KMS-11 (cell line): ENCODE measurements at regions not wholly inside any gene's neighbourhood (a gene's known extent, or its start where the extent isn't known, plus 50 kb on each side); places are given as distances from the start of the nearest gene placed in this dataset.

Experiments used
- H2AFZ ChIP-seq: fragments of 200-600 bp; sonication (generic); 2 replicates; pipeline ENCODE4 v1.6.1; 2016; ENCODE audit warnings: antibody characterized with exemption, mixed run types, low read depth
- H3K27ac ChIP-seq: fragments of 200-600 bp; sonication (generic); 2 replicates; pipeline ENCODE4 v1.6.1; 2016; ENCODE audit warnings: mild to moderate bottlenecking, mixed run types
- H3K27me3 ChIP-seq: fragments of 200-600 bp; sonication (generic); 2 replicates; pipeline ENCODE4 v1.6.1; 2017; ENCODE audit warnings: mild to moderate bottlenecking, low read depth, mixed run types, moderate library complexity; ENCODE audit not compliant: insufficient read depth
- H3K36me3 ChIP-seq: fragments of 200-600 bp; sonication (generic); 2 replicates; pipeline ENCODE4 v1.6.1; 2017; ENCODE audit warnings: mild to moderate bottlenecking, mixed run types; ENCODE audit not compliant: insufficient read depth
- H3K4me1 ChIP-seq: fragments of 200-600 bp; sonication (generic); 2 replicates; pipeline ENCODE4 v1.6.1; 2016; ENCODE audit warnings: mild to moderate bottlenecking, low read depth, mixed run types; ENCODE audit not compliant: poor library complexity, severe bottlenecking
- H3K4me2 ChIP-seq: fragments of 200-600 bp; sonication (generic); 2 replicates; pipeline ENCODE4 v1.7.0; 2016; ENCODE audit warnings: mild to moderate bottlenecking, mixed run types
- H3K4me3 ChIP-seq: fragments of 200-600 bp; sonication (generic); IDR thresholded peaks from 2 replicates; pipeline ENCODE4 v1.6.1; 2017; ENCODE audit warnings: low read depth, low read length, mixed read lengths; ENCODE audit not compliant: insufficient read depth
- H3K79me2 ChIP-seq: fragments of 200-600 bp; sonication (generic); 2 replicates; pipeline ENCODE4 v1.6.1; 2016; ENCODE audit warnings: low read depth, mixed run types; ENCODE audit not compliant: insufficient read depth
- H3K9ac ChIP-seq: fragments of 200-600 bp; sonication (generic); 2 replicates; pipeline ENCODE4 v1.6.1; 2016; ENCODE audit warnings: mild to moderate bottlenecking, mixed run types
- H4K20me1 ChIP-seq: fragments of 200-600 bp; sonication (generic); 2 replicates; pipeline ENCODE4 v1.6.1; 2016; ENCODE audit warnings: mild to moderate bottlenecking, mixed run types; ENCODE audit not compliant: insufficient read depth
- CTCF ChIP-seq: fragments of 200-600 bp; sonication (generic); conservative IDR thresholded peaks from 2 replicates; pipeline ENCODE4 v1.6.1; 2017; ENCODE audit warnings: low read depth, mild to moderate bottlenecking, antibody characterized with exemption, low read length, moderate library complexity, mixed read lengths

- no peak overlapping the region for H3K4me2 ChIP-seq
- H3K79me2 ChIP-seq, result no peaks in the 10 kb centered on the region
- H3K9ac ChIP-seq, result no peak overlapping the region
- no peaks in the 10 kb centered on the region for H4K20me1 ChIP-seq
- no peaks in the 10 kb centered on the region for H3K4me1 ChIP-seq
- H3K4me3 ChIP-seq, result no peak overlapping the region
- H2AFZ ChIP-seq, result no peak overlapping the region
- TF ChIP-seq CTCF, result no peak
- H3K36me3 ChIP-seq, result no peaks in the 10 kb centered on the region
- no peak overlapping the region for H3K27ac ChIP-seq
- no peaks in the 10 kb centered on the region for H3K27me3 ChIP-seq
Observed at GRCh38 chr13:110777251-110777820, 63.8 kb downstream of the ING1 start.

GRCh38 chr13:110779022-110779421 is 65.5 kb downstream of the ING1 start:
- no peak overlapping the region for H3K27ac ChIP-seq

GRCh38 chr13:110780422-110780821 is 66.9 kb downstream of the ING1 start:
- no peak overlapping the region for H3K4me3 ChIP-seq
- no peak overlapping the region for H3K4me2 ChIP-seq
- no peak overlapping the region for H3K9ac ChIP-seq
- no peak overlapping the region for H3K27ac ChIP-seq
- H4K20me1 ChIP-seq, result no peaks in the 10 kb centered on the region
- H3K79me2 ChIP-seq, result no peaks in the 10 kb centered on the region
- no peaks in the 10 kb centered on the region for H3K27me3 ChIP-seq
- H3K36me3 ChIP-seq, result no peaks in the 10 kb centered on the region
- H3K4me1 ChIP-seq, result no peaks in the 10 kb centered on the region
- no peak overlapping the region for H2AFZ ChIP-seq
- TF ChIP-seq CTCF, result no peak

More at GRCh38 chr13:110779022-110779421, 65.5 kb downstream of the ING1 start:
- Histone ChIP-seq H3K4me2 (no peak overlapping the region), H2AFZ (no peak overlapping the region), H3K4me3 (no peak overlapping the region), H3K9ac (no peak overlapping the region), H4K20me1 (no peaks in the 10 kb centered on the region), H3K79me2 (no peaks in the 10 kb centered on the region), H3K36me3 (no peaks in the 10 kb centered on the region), H3K4me1 (no peaks in the 10 kb centered on the region), H3K27me3 (no peaks in the 10 kb centered on the region)
- no peak for TF ChIP-seq CTCF

GRCh38 chr13:110782185-110782584 is 68.7 kb downstream of the ING1 start:
- Histone ChIP-seq H4K20me1 (no peaks in the 10 kb centered on the region), H3K27me3 (no peaks in the 10 kb centered on the region), H3K4me3 (no peak overlapping the region), H3K79me2 (no peaks in the 10 kb centered on the region), H3K4me2 (no peak overlapping the region), H3K36me3 (no peaks in the 10 kb centered on the region), H2AFZ (no peak overlapping the region), H3K9ac (no peak overlapping the region), H3K27ac (no peak overlapping the region), H3K4me1 (no peaks in the 10 kb centered on the region)
- TF ChIP-seq CTCF, result no peak
